ENCODE measurements at regions not wholly inside any gene's neighbourhood (a gene's known extent, or its start where the extent isn't known, plus 50 kb on each side); places are given as distances from the start of the nearest gene placed in this dataset.

GRCh38 chr18:65516209-65516608 lies 234.6 kb upstream of the CDH7 start:
- H3K4me1 ChIP-seq (ENCODE audit: control insufficient read depth, insufficient read depth, low read length, poor library complexity, severe bottlenecking): no peaks in the 10 kb centered on the region
- no peaks in the 10 kb centered on the region for H3K9me3 ChIP-seq (ENCODE audit: control insufficient read depth, low read length)
- H3K27me3 ChIP-seq (replicated peaks; ENCODE audit: control insufficient read depth, insufficient read depth, low read length, poor library complexity, severe bottlenecking): no peaks in the 10 kb centered on the region
- DNase-seq: no peak
- no peak overlapping the region for H3K27ac ChIP-seq (ENCODE audit: insufficient read depth, low read length, poor library complexity, severe bottlenecking)
- no peaks in the 10 kb centered on the region for H3K36me3 ChIP-seq (ENCODE audit: control insufficient read depth, insufficient read depth, low read length)
- no peak overlapping the region for H3K4me3 ChIP-seq (ENCODE audit: insufficient read depth, low read depth, low read length, poor library complexity, severe bottlenecking)

GRCh38 chr18:65498605-65499004 lies 252.2 kb upstream of the CDH7 start:
- no peaks in the 10 kb centered on the region for H3K9me3 ChIP-seq (ENCODE audit: control insufficient read depth, low read length)

GRCh38 chr18:65487569-65487968 lies 263.2 kb upstream of the CDH7 start:
- Histone ChIP-seq H3K4me3 (ENCODE audit: insufficient read depth, low read depth, low read length, poor library complexity, severe bottlenecking) (no peak overlapping the region), H3K36me3 (ENCODE audit: control insufficient read depth, insufficient read depth, low read length) (no peaks in the 10 kb centered on the region), H3K27me3 (replicated peaks; ENCODE audit: control insufficient read depth, insufficient read depth, low read length, poor library complexity, severe bottlenecking) (no peaks in the 10 kb centered on the region), H3K4me1 (ENCODE audit: control insufficient read depth, insufficient read depth, low read length, poor library complexity, severe bottlenecking) (no peaks in the 10 kb centered on the region), H3K27ac (ENCODE audit: insufficient read depth, low read length, poor library complexity, severe bottlenecking) (no peak overlapping the region), H3K9me3 (ENCODE audit: control insufficient read depth, low read length) (no peaks in the 10 kb centered on the region)
- no peak for DNase-seq

More at GRCh38 chr18:65498605-65499004, 252.2 kb upstream of the CDH7 start:
- no peak for DNase-seq
- H3K4me1 ChIP-seq (ENCODE audit: control insufficient read depth, insufficient read depth, low read length, poor library complexity, severe bottlenecking): no peaks in the 10 kb centered on the region
- H3K36me3 ChIP-seq (ENCODE audit: control insufficient read depth, insufficient read depth, low read length): no peaks in the 10 kb centered on the region
- no peaks in the 10 kb centered on the region for H3K27me3 ChIP-seq (replicated peaks; ENCODE audit: control insufficient read depth, insufficient read depth, low read length, poor library complexity, severe bottlenecking)
- H3K4me3 ChIP-seq (ENCODE audit: insufficient read depth, low read depth, low read length, poor library complexity, severe bottlenecking): no peak overlapping the region
- H3K27ac ChIP-seq (ENCODE audit: insufficient read depth, low read length, poor library complexity, severe bottlenecking): no peak overlapping the region

DNA sequence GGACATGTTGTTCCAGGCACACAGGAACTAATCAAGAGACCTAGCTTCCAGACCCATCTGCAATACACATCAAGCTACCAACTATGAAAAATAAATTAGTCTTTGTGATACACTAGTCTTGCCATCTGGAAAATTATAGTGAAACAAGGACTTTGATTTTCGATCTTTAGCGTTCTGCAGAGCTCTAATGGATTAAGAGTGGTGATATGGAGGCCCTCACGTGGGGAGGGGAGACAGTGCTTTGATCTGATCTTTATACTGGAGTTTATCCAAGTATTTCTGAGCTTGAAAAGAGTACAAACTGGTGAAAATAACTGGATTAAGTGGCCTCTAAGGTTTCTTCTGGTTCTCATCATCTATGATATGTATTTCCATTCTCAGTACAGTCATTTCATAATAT lies 273.4 kb upstream of the CDH7 start:
- no peak for DNase-seq
- no peaks in the 10 kb centered on the region for H3K9me3 ChIP-seq (ENCODE audit: control insufficient read depth, low read length)
- H3K36me3 ChIP-seq (ENCODE audit: control insufficient read depth, insufficient read depth, low read length): no peaks in the 10 kb centered on the region
- H3K4me1 ChIP-seq (ENCODE audit: control insufficient read depth, insufficient read depth, low read length, poor library complexity, severe bottlenecking): no peaks in the 10 kb centered on the region
- no peak overlapping the region for H3K27ac ChIP-seq (ENCODE audit: insufficient read depth, low read length, poor library complexity, severe bottlenecking)
- H3K4me3 ChIP-seq (ENCODE audit: insufficient read depth, low read depth, low read length, poor library complexity, severe bottlenecking): no peak overlapping the region
- H3K27me3 ChIP-seq (replicated peaks; ENCODE audit: control insufficient read depth, insufficient read depth, low read length, poor library complexity, severe bottlenecking): no peaks in the 10 kb centered on the region

GRCh38 chr18:65468881-65469280 lies 281.9 kb upstream of the CDH7 start:
- Histone ChIP-seq H3K27ac (ENCODE audit: insufficient read depth, low read length, poor library complexity, severe bottlenecking) (no peak overlapping the region), H3K4me1 (ENCODE audit: control insufficient read depth, insufficient read depth, low read length, poor library complexity, severe bottlenecking) (no peaks in the 10 kb centered on the region), H3K27me3 (replicated peaks; ENCODE audit: control insufficient read depth, insufficient read depth, low read length, poor library complexity, severe bottlenecking) (no peaks in the 10 kb centered on the region), H3K9me3 (ENCODE audit: control insufficient read depth, low read length) (no peaks in the 10 kb centered on the region), H3K4me3 (ENCODE audit: insufficient read depth, low read depth, low read length, poor library complexity, severe bottlenecking) (no peak overlapping the region), H3K36me3 (ENCODE audit: control insufficient read depth, insufficient read depth, low read length) (no peaks in the 10 kb centered on the region)
- no peak for DNase-seq

DNA sequence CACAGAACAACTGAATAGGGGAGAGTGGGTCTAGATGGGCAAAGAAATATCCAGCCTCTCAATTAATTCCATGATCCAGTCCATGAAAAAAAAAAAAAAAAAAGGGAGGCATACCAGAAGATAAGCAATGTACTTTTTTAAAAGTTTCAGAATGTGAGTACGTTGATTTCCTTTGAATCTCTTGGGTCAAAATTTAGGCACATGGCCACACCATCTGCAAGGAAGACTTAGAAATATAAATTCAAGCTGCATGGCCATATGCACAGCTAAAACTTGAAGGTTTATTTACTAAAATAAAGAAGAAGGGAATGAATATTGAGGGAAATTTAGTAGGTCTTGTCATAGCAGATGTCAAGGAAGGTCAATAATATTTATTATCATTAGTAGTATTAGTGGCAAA lies 286.5 kb upstream of the CDH7 start:
- H3K27ac ChIP-seq (ENCODE audit: insufficient read depth, low read length, poor library complexity, severe bottlenecking): no peak overlapping the region
- no peaks in the 10 kb centered on the region for H3K36me3 ChIP-seq (ENCODE audit: control insufficient read depth, insufficient read depth, low read length)
- no peaks in the 10 kb centered on the region for H3K27me3 ChIP-seq (replicated peaks; ENCODE audit: control insufficient read depth, insufficient read depth, low read length, poor library complexity, severe bottlenecking)
- H3K4me1 ChIP-seq (ENCODE audit: control insufficient read depth, insufficient read depth, low read length, poor library complexity, severe bottlenecking): no peaks in the 10 kb centered on the region
- H3K4me3 ChIP-seq (ENCODE audit: insufficient read depth, low read depth, low read length, poor library complexity, severe bottlenecking): no peak overlapping the region
- no peak for DNase-seq
- H3K9me3 ChIP-seq (ENCODE audit: control insufficient read depth, low read length): no peaks in the 10 kb centered on the region

DNA sequence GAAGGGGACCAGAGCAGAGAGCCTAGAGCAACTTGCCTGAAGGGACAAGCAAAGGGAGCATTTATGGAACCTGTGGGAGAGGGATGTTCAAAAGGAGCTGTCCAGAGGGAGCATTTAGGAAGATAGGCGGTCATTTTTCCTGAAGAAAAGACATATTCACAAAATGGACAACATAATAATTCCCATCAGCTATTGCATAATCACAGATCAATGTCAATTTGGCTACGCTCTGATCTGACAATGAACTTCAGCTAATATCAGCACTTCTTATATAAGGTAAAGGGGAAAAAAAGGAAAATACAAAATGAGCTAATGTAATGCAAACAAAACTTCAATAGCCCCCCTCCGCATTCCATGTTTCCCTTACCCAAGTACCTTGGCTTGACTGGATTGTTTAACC lies 291.1 kb upstream of the CDH7 start:
- Histone ChIP-seq H3K27me3 (replicated peaks; ENCODE audit: control insufficient read depth, insufficient read depth, low read length, poor library complexity, severe bottlenecking) (no peaks in the 10 kb centered on the region), H3K4me3 (ENCODE audit: insufficient read depth, low read depth, low read length, poor library complexity, severe bottlenecking) (no peak overlapping the region), H3K9me3 (ENCODE audit: control insufficient read depth, low read length) (no peaks in the 10 kb centered on the region), H3K4me1 (ENCODE audit: control insufficient read depth, insufficient read depth, low read length, poor library complexity, severe bottlenecking) (no peaks in the 10 kb centered on the region), H3K27ac (ENCODE audit: insufficient read depth, low read length, poor library complexity, severe bottlenecking) (no peak overlapping the region), H3K36me3 (ENCODE audit: control insufficient read depth, insufficient read depth, low read length) (no peaks in the 10 kb centered on the region)
- DNase-seq: no peak

DNA sequence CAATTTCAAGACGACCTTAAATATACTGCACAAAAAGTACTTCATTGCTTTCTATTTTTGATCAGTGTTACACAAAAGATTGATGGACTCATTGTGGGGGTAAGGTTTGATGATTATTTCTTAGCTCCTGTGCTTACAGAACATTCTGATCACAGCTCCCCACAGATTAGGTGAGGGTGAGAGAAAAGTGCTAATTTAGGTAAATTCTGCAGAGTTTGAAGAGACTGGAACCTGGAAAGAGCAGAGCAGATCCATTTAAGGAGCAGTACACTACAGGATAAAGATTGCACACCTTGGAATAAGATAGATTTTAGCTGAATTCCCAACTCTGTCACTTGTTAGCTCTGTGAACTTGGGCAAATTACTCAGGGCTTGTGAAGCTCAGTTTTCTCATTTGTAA lies 291.9 kb upstream of the CDH7 start:
- Histone ChIP-seq H3K27me3 (replicated peaks; ENCODE audit: control insufficient read depth, insufficient read depth, low read length, poor library complexity, severe bottlenecking) (no peaks in the 10 kb centered on the region), H3K27ac (ENCODE audit: insufficient read depth, low read length, poor library complexity, severe bottlenecking) (no peak overlapping the region), H3K4me1 (ENCODE audit: control insufficient read depth, insufficient read depth, low read length, poor library complexity, severe bottlenecking) (no peaks in the 10 kb centered on the region), H3K4me3 (ENCODE audit: insufficient read depth, low read depth, low read length, poor library complexity, severe bottlenecking) (no peak overlapping the region), H3K9me3 (ENCODE audit: control insufficient read depth, low read length) (no peaks in the 10 kb centered on the region), H3K36me3 (ENCODE audit: control insufficient read depth, insufficient read depth, low read length) (no peaks in the 10 kb centered on the region)
- no peak for DNase-seq

DNA sequence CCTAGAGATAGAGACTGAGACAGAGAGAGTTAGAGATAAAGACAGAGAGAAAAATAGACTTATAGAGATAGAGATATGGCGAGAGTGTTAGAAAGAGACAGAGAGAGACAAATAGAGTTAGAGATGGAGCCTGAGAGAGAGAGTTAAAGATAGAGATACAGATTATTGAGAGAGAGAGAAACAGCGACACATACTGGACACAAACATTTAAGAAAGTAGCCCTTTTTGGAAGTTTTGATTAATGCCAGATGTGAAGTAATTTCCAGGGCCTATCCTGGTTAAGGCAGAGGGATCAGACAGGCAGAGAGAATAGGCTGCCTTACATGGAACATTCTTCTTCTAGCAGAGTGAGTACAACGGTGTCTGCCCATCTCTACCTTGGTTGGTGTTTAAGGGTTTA lies 311.6 kb upstream of the CDH7 start:
- Histone ChIP-seq H3K27me3 (replicated peaks; ENCODE audit: control insufficient read depth, insufficient read depth, low read length, poor library complexity, severe bottlenecking) (no peaks in the 10 kb centered on the region), H3K4me1 (ENCODE audit: control insufficient read depth, insufficient read depth, low read length, poor library complexity, severe bottlenecking) (no peaks in the 10 kb centered on the region), H3K36me3 (ENCODE audit: control insufficient read depth, insufficient read depth, low read length) (no peaks in the 10 kb centered on the region), H3K27ac (ENCODE audit: insufficient read depth, low read length, poor library complexity, severe bottlenecking) (no peak overlapping the region), H3K9me3 (ENCODE audit: control insufficient read depth, low read length) (no peaks in the 10 kb centered on the region), H3K4me3 (ENCODE audit: insufficient read depth, low read depth, low read length, poor library complexity, severe bottlenecking) (no peak overlapping the region)
- no peak for DNase-seq

- Histone ChIP-seq H3K27me3 (replicated peaks; ENCODE audit: control insufficient read depth, insufficient read depth, low read length, poor library complexity, severe bottlenecking) (no peaks in the 10 kb centered on the region), H3K27ac (ENCODE audit: insufficient read depth, low read length, poor library complexity, severe bottlenecking) (no peak overlapping the region), H3K36me3 (ENCODE audit: control insufficient read depth, insufficient read depth, low read length) (no peaks in the 10 kb centered on the region), H3K4me3 (ENCODE audit: insufficient read depth, low read depth, low read length, poor library complexity, severe bottlenecking) (no peak overlapping the region), H3K4me1 (ENCODE audit: control insufficient read depth, insufficient read depth, low read length, poor library complexity, severe bottlenecking) (no peaks in the 10 kb centered on the region), H3K9me3 (ENCODE audit: control insufficient read depth, low read length) (no peaks in the 10 kb centered on the region)
- no peak for DNase-seq
Measured at GRCh38 chr18:65436430-65436829, 314.4 kb upstream of the CDH7 start.

DNA sequence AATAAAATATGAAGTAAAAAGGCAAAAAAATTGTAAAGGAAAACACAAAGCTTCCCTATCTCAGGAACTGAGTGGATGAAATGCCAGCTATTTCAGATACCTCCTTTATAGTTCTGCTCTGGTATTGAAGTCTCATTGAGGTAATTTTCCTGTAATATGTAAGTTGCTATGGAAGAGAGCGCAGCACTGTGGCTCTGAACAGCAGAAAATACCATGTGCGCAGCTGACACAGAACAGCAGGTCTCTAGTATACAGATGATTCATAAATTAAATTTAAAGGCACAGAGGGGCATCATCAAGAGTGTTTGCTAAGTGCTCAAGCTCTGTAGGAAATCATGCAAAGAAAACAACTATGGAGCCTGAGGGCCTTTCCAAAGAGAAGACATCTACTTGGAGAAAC lies 315.3 kb upstream of the CDH7 start:
- Histone ChIP-seq H3K4me3 (ENCODE audit: insufficient read depth, low read depth, low read length, poor library complexity, severe bottlenecking) (no peak overlapping the region), H3K27ac (ENCODE audit: insufficient read depth, low read length, poor library complexity, severe bottlenecking) (no peak overlapping the region), H3K36me3 (ENCODE audit: control insufficient read depth, insufficient read depth, low read length) (no peaks in the 10 kb centered on the region), H3K27me3 (replicated peaks; ENCODE audit: control insufficient read depth, insufficient read depth, low read length, poor library complexity, severe bottlenecking) (no peaks in the 10 kb centered on the region), H3K9me3 (ENCODE audit: control insufficient read depth, low read length) (no peaks in the 10 kb centered on the region), H3K4me1 (ENCODE audit: control insufficient read depth, insufficient read depth, low read length, poor library complexity, severe bottlenecking) (no peaks in the 10 kb centered on the region)
- DNase-seq: no peak
